C4-2B (cell line): ENCODE measurements at regions not wholly inside any gene's neighbourhood (a gene's known extent, or its start where the extent isn't known, plus 50 kb on each side); places are given as distances from the start of the nearest gene placed in this dataset.

Experiments used
- H3K27ac ChIP-seq: fragments of 450-650 bp; 2 replicates; pipeline ENCODE4 v1.5.1; 2017
- CTCF ChIP-seq: fragments of 450-650 bp; conservative IDR thresholded peaks from 2 replicates; pipeline ENCODE4 v1.5.1; 2017; ENCODE audit warnings: mild to moderate bottlenecking
- ZFX ChIP-seq: fragments of 450-650 bp; IDR thresholded peaks from 2 replicates; pipeline ENCODE4 v1.6.1; 2017

DNA sequence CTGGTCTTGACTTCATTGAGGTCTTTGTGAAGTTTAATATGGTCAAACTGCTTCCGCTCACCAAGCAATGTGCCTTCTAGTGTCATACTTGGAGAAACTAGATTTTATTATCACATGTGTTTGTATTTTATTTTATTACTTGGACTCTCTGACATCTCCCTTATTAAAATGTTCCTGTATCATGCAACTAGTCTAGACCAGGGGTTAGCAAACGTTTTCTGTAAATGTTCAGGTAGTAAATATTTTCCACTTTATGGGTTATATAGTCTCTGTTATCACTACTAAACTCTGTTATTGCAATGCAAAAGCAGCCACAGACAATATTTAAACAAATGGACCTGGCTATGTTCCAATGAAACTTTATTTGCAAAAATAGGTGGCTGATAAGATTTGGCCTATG is 443.8 kb downstream of the MID1IP1 start:
- no peak for TF ChIP-seq CTCF
- no peak overlapping the region for H3K27ac ChIP-seq

DNA sequence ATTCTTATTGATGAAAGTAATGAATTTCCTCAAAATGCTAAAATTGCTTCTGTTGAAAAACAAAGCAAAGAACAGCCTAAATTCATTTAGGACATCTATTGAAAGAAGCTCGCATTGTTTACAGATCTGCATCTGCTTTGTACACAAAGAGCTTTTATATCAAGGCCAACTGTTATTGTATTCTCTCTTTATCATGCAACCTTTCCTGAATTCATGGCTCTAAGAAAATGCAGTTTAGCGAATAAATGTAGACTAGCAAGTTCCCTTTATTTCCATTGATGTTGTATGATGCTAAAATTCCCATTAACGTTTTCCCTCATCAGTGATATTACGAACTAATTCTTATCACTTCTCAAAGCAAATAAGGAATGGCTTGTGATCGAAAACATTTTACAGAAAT is 446.3 kb downstream of the MID1IP1 start:
- H3K27ac ChIP-seq = no peak overlapping the region
- no peak for TF ChIP-seq CTCF

GRCh38 chrX:39248330-39248729 is 447.1 kb downstream of the MID1IP1 start:
- no peak overlapping the region for H3K27ac ChIP-seq
- TF ChIP-seq CTCF = no peak
- TF ChIP-seq ZFX = no peak

- no peak overlapping the region for H3K27ac ChIP-seq
- TF ChIP-seq CTCF (no peak), ZFX (no peak)
These were observed 448.7 kb downstream of the MID1IP1 start for GRCh38 chrX:39249999-39250398.

DNA sequence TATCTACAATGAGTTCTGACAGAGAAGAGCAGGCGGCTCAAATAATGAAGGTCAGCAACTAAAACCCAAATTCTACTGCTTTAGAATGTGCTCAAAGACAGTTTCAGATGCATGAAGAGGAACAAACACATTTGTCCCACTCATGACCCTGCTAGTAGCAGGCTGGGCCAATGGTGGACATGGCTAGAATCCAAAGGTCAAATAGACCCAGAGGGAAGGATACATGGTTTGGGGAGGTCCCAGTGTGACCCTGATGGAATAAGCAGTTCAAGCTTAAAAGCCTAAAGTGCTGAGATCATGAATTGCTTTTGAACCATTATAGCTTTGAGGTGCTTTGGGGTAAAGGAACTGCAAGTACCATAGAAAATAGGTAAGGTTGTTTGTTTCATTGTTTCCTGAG is 450.7 kb downstream of the MID1IP1 start:
- TF ChIP-seq CTCF = no peak
- no peak for TF ChIP-seq ZFX
- H3K27ac ChIP-seq = no peak overlapping the region

GRCh38 chrX:39253551-39253950 is 452.3 kb downstream of the MID1IP1 start:
- H3K27ac ChIP-seq = no peak overlapping the region
- no peak for TF ChIP-seq ZFX

GRCh38 chrX:39258331-39258730 is 457.1 kb downstream of the MID1IP1 start:
- TF ChIP-seq ZFX (no peak), CTCF (no peak)
- no peak overlapping the region for H3K27ac ChIP-seq

GRCh38 chrX:39260965-39261364 is 459.7 kb downstream of the MID1IP1 start:
- TF ChIP-seq CTCF (no peak), ZFX (no peak)
- H3K27ac ChIP-seq = no peak overlapping the region
